Right ventricle myocardium inferior (tissue), 1 donor: ENCODE measurements at regions not wholly inside any gene's neighbourhood (a gene's known extent, or its start where the extent isn't known, plus 50 kb on each side); places are given as distances from the start of the nearest gene placed in this dataset.
"Not testable (repeated sequence)": the region's sequence is repeated elsewhere in the genome, so short reads cannot be mapped to it uniquely, and the experiment has no call there.

Experiments
- ATAC-seq: fragments of 200-7000 bp; cut with Tn5 transposase; one replicate; pipeline ENCODE4 v1.9.1; 2020; ENCODE audit warnings: mild to moderate bottlenecking, moderate library complexity
- DNase-seq: peaks from one replicate; pipeline ENCODE4 v3.0.0; 2021; ENCODE audit errors: missing footprints
- intact Hi-C: fragments of 100-400 bp; cut with DNase I; formaldehyde crosslinking; loops from one replicate; pipeline ENCODE4 v1.11.0; 2022
- donor health status: DM: no; HTN: yes; CAD: no; lungs with severe emphysema.

DNA sequence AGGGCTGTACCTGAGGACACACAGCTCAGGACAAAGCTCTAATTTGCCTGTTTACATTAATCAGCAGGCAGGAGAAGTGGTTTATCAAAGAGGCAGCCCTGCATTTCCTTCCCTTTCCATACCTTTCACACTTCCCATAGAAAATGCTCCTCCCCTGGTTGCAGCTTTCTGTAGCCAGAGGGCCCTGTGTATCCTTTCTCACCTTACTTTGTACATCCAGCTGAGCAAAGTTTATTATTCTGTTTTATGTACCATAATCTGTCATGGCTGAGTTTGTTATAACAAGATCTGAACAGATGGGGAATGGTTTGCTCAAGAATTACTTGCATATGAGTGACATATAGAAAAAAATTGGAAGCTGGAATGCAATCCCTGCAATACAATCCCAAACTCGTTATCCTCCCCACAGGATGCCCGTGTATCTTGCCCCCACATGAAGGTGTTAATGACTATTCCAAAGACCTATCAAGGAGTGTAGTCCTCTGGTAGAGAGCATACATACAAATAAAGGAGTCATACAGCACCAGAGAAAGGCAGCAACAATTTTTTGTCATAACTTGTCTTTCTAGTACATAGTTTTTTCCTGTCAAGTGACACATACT lies 1025.8 kb upstream of the KLHL29 start:
- ATAC-seq (no peak), DNase-seq (no peak)
- intact Hi-C loops: no loop called here

DNA sequence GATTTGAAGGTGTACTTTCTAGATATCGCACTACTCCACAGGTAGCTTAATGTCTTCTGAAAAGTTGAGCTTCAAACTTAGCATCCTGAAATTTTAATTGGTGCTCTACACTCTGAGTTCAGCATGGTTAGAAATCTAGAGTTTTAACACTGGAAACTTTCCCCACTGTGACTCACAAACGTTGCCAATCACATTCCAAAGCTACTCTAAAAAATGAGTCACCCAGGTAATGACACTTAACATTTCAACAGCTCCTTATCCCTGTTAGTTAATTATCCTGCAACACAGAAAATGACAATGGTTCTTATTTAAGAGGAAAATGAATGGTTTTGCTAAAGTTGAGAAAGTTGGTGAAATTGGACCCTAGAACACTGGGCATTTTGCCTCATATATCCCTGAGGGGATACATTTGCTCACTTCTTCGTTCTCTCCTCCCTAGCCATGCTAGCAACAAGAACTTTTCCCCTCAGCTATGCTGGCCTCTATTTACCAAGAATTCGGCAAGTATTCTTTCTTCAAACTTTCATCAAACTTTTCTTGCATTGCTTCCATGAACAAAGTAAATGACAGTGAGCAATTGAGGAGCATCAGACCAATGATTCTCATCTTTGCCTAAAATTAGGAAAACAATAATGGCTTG lies 1024.1 kb upstream of the KLHL29 start:
- ATAC-seq: no peak
- intact Hi-C loops: no loop called here
- DNase-seq: no peak

DNA sequence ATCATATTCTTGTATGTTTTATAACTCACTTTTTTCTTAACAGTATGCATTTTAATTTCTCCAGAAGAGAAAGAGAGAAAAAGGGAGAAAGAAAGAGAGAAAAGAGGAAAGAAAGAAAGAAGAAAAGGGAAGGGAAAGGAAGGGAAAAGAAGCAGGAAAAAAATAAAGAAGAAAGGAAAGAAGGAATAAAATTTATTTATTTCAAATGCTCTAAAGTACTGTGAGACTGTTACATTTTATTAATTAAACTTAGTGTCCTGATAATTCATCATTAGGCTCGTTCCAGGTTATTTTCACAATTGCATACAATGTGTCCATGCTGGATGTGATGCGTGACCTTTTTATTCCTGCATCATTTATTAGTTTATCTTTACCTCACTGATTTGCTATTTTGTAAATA lies 1023.4 kb upstream of the KLHL29 start:
- DNase-seq (no peak), ATAC-seq (no peak)
- intact Hi-C loops: no loop called here

DNA sequence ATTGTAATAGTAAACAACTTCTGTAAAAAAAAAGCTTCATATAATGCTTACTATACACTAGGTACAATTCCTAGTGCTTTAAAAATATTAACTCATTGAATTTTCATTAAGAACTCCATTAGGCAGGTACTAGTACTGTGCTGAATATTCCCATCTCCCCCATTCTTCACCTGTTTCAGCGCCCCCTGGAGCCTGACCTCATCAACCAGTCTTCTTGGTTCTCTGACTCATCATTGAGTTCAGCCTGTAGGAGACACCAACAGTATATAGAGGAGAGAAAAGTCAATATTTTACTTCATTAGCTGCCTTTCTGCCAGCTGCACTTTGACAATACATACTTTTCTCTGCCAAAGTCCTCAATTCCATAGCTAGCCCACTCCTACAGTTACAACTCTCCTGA lies 1009.9 kb upstream of the KLHL29 start:
- intact Hi-C loops: no loop called here
- ATAC-seq: no peak

DNA sequence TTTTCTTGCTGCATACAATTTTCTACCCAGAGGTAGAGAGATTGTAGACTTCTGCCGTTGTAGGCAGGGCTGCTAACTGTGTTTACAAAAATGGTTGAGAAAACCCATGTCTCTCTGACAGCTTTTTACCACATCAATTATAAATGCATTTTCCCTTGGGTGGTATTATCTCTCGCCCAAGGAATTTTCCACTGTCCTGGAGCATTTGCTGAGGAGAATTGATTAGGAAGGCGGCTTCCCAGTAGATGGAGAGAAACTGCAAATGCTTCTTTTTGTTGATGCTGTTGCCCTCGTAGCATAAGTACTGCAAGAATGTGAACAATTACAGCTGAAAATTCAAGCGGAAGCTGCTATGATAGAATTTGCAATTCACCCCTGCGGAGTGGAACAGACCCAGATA lies 1007.7 kb upstream of the KLHL29 start:
- intact Hi-C loops: no loop called here
- ATAC-seq (no peak), DNase-seq (no peak)

More for the DNA sequence above, 1009.9 kb upstream of the KLHL29 start:
- DNase-seq: no peak

DNA sequence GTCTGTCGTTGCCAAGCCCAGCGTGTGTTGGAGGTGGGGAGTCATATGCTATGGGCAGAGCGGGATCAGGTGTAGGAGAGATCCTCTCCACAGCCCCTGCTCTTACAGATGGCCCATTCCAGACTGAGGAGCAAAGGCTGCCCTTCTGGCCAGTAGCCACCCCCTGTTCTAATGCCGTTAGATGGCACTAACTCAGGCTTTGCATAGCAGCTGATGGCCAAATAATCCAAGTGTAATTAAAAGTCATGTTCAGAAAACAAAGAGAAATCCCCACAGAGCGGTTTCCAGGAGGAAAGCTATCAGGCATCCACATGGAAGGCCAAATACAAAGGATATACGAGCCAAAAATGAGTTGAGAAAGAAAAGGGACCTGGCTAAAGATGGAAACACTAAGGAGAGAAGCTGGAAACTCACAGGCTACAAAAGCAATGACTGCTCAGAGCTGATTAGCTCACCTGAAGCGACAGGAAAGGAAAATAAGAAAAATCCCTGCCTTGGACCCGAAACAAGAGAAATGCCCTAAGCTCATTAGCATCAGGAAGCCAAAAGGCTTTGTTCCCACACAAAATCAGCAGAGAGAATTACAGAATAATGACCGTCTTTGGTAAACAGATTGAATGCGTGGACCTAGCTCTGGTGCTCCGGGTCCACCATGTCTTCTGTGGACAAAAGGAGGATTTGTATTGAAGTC lies 1002.4 kb upstream of the KLHL29 start:
- no peak for ATAC-seq
- DNase-seq: no peak
- intact Hi-C loops: no loop called here

DNA sequence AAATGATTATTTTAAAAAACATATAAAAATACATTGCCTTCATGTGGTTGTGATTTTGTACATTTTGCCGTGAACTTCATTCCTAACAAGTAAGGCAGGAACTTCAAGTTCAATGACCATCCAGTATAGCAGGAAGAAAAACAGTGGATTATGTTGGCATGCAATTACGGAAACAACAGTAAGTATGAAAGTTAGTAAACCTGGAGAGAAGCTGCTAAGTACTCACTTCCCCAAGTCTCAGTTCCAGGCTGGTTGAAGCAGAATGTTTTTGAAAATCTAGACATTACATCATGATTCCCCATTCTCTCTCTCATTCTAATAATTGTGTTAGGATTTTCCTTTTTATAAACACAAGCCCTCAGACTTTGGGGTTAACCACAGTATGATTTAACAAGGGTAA lies 987.1 kb upstream of the KLHL29 start:
- intact Hi-C loops: no loop called here
- ATAC-seq (no peak), DNase-seq (no peak)

DNA sequence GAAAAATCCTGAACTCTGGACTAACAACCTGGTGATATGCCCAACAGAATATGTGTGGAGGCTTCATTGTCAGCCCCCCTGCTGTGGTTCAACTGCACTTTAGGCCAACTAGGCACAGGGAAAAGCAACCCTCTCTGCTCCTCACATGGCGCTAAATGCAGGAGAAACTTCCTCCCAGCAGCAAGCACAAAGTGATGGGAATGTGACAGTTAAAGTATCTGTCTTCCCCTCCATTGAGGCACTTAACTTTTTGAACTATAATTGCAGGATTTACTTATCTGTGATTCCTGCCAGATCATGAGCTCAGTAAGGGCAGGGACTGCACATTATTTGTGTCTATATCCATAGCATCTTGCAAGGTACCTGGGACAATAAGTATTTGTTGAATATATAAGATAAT lies 981.2 kb upstream of the KLHL29 start:
- intact Hi-C loops: no loop called here
- no peak for ATAC-seq
- no peak for DNase-seq

DNA sequence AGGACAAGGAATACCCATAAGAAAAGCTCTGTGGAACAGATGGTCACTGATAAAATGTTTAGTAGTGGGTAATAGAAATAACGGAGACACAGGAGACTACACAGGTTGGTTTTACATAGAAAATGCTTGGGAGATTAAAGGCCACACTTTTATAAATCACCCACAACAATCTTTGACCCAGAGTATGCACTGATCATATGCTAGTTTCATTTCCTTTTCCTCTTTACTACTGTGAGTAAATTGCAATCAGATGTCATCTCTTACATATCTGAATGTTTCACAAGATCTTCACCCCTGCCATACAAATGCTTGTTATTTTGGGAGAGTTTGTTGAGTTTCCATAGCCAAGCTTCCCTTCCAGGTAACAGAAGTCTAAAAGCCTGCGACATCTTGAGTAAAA lies 978.4 kb upstream of the KLHL29 start:
- intact Hi-C loops: no loop called here
- no peak for ATAC-seq
- no peak for DNase-seq

DNA sequence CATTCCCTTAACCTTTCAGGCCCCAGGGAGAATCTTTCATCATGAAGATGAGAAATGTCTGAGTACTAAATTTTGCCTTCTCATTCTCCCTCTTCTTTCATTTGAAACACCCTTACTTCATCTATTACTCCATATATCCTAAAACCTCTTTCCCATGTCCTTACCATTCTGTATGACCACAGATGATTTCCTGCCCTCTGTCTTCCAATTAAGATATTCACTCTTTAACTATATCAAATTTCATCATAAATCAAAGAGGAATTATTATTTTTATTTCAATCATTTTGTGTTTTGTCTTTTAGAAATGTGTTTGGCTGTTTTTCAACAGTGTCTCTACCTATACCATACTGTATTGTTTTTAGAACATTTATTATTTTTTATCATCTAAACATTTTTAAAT lies 964.9 kb upstream of the KLHL29 start:
- DNase-seq (no peak), ATAC-seq (no peak)
- intact Hi-C loops: no loop called here

DNA sequence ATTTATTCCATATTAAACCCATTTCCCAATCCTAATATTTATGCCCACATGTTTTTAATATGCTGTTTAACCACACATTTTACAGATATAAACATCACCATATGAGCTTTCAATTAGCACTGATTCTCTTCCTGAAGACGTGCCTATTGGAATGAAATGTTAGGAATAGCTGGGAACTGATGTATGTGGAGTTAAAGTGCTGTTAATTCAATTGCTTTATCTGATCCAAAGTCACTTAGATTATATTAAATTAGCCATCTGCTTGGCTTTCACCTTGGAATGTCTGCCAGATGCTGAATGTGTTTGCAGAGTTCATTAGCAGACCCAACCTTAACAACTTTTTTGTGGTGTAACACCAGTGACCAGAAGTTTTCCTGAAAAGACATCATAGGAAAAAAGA lies 942.9 kb upstream of the KLHL29 start:
- DNase-seq (no peak), ATAC-seq (no peak)
- intact Hi-C loops: no loop called here

DNA sequence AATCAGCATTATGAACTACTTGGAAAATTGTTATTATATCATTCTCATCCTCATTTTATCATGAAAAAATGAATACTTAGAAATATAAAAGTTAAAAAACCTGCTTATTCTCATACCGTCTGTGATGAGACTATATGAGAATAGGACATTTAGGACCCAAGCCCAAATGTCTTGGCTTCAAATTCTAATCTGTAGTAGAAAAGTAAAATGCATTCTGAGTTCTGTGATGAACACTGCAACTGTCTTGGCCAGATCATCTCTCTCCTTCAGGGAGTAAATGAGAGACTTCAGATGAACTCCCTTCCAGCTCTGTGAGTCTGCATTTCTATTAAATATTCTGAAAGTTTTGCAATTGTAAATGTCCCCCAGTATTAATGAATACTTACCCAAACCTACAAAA lies 940.7 kb upstream of the KLHL29 start:
- intact Hi-C loops: no loop called here
- ATAC-seq (no peak), DNase-seq (no peak)

DNA sequence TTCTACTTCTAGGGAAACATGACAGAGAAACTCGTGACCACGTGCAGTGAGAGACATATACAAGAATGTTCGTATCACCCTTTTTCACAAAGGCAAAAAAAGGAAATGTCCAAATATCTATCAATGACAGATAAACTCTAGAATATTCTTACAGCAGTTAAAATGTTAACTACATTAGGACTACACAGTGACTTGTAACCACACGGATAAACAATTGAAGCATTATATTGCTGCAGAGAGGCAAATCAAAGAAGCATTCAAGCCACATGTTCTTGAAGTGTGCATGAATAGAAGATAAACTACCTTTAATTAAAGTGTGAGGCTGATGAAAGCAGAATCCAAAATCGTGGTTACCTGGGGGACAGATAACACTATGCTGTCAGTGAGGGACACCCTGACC lies 935.3 kb upstream of the KLHL29 start:
- ATAC-seq (no peak), DNase-seq (no peak)
- intact Hi-C loops: no loop called here

DNA sequence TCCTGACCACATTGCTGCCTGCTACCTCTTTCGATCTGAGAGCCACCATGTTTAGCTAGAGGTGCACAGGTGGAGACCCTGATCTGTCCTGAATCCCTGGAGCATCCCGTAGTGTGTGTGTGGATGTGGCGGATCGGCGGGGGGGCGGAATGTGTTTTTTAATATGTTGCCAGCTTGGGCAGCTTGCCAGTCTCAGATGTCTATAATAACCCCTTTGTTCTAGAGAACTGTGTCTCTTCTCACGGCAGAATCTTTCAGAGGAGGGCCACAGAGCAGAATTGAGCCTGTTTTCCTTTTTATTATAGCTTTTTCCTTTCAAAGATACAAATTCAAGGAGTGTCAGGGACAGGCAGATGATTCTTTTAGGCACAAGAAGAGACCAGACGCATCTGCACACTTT lies 934.1 kb upstream of the KLHL29 start:
- intact Hi-C loops: no loop called here
- ATAC-seq (no peak), DNase-seq (no peak)

DNA sequence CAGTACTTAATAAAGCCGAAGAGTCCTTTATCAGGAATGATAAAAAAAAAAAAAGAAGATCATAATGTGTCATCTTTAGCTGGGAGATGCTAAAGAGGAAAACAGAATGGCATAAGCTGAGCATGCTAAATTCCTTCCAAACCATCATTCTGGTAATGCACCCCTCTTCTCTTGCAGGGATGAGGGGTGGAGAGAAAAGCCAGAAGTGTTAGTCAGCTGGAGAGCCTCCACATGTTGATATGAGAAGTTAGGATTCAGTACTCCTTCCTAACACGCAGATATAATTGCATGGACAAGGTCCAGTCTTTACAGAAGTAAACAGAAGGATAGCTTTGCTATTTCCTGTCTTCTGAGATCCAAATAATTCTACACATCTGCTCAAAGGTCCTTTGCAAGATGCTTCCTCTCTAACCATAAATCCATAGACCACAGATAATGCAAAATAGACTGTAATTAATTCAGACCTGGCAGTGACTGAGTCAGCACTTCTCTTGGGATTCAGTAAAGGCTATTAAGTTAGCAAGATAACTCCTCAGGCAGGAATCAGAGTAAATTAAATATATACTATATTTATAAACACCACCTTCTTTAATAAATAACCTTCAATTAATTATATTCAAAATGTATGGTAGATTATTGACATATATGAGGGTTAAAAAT lies 930.0 kb upstream of the KLHL29 start:
- intact Hi-C loops: no loop called here
- ATAC-seq (no peak), DNase-seq (no peak)

DNA sequence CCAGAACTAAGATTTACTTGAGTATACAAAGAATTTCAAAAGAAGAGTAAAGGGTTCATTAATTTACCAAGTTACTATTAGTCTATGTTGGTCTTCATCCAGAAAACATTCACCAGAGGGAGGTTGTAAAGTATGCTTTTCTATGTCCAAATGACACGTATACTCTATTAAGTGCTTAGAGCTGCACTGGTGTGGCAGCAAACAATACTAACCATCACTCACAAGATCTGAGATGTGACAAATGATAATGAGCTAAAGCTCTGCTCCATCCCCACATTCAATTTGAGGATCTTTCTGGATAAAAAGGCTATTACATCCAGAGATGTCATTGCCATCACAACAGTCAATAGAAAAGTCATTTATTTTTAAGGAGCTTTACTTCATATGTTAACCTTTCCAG lies 926.5 kb upstream of the KLHL29 start:
- no peak for DNase-seq
- no peak for ATAC-seq

DNA sequence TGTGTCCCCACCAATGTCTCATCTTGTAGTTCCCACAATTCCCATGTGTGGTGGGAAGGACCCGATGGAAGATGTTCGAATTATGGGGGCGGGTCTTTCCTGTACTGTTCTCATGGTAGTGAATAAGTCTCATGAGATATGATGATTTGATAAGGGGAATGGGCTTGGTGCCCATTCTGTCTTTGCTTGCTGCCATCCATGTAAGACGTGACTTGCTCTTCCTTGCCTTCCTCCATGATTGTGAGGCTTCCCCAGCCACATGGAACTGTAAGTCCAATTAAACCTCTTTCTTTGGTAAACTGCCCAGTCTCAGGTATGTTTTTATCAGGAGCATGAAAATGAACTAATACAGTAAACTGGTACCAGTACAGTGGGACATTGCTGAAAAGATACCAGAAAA lies 909.9 kb upstream of the KLHL29 start:
- DNase-seq, intact Hi-C loops, ATAC-seq: not testable (repeated sequence)

More for the DNA sequence above, 926.5 kb upstream of the KLHL29 start:
- intact Hi-C loops: no loop called here

DNA sequence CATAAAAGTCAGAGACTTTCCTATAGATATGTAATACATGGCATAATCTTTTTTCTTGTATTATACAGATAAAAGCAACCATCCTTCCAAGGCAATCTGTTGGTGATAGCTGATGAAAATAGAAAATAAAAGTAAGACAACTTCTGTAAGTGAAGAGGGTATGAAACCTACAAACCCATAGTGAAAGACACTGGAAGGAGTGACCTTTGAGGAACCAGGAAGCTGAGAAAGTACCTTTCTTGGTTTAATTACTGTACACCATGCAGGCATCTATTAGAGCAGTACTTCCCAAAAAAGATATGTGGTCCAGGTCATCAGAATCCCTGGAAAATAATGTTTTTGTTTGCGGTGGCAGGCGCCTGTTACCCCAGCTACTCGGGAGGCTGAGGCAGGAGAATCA lies 906.6 kb upstream of the KLHL29 start:
- no peak for ATAC-seq
- no peak for DNase-seq
- intact Hi-C loops: no loop called here

DNA sequence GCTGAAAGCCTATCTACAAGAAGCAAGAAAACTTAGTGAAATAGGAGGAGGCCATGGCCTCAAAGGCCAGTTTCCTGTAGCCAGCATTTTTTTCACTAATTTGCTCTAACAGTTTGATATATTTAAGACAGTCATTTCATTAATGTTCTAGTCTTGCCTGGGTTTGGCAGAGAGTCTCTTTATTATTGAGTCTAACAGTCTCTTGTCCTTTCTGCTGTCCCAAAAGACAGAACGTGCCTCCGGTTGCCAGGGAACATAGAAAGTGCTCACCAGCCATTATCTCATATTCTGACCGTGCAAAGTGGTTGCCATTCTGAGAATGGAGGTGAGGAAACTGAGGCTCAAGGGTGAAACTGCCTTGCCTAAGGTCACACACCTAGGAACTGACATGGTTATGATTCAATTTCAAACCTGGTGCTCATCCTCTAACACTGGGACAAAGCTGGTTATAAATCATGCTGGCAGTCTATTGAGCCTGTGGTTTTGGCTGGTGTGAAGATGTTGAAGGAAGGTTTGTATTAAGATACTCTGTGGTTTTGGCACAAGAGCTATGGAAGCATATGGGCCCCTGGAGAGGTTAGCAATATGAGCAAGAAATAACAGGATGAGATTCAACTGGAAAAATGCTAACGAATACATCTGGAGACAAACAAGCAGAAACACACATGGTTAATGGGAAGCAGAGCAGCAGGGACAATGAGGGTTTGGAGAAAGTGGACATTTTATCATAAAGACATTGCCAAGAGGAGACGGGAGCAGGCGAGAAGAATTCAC lies 903.3 kb upstream of the KLHL29 start:
- DNase-seq (no peak), ATAC-seq (peak; percentile 84)
- intact Hi-C loops: no loop called here
